ENCODE measurements at regions not wholly inside any gene's neighbourhood (a gene's known extent, or its start where the extent isn't known, plus 50 kb on each side); places are given as distances from the start of the nearest gene placed in this dataset.
"Not testable (repeated sequence)": the region's sequence is repeated elsewhere in the genome, so short reads cannot be mapped to it uniquely, and the experiment has no call there.

DNA sequence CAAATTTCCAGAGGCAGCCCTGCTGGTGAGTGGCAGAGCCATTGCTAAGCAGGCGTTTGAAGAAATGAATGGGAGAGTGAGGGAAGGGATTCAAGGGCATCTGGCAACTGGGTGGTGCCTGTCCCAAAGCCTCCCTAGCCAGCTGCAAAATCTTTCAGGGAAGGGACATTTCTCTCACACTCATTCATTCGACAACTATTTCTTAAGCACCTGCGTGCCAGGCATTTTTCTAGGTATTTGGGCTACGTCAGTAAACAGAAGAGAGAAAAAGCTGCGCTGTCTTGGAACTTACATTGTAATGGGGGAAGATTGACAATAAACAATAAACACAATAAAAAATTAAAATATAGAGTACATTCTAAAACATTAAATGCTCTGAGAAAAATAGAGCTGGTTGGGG, 301.9 kb upstream of the USP24 start:
- no peaks in the 10 kb centered on the region for H3K27me3 ChIP-seq
- DNase-seq (no peak), ATAC-seq (no peak)
- no peak for TF ChIP-seq POLR2A (IDR thresholded peaks at IDR 0.05)
- TF ChIP-seq, protein P1, sequence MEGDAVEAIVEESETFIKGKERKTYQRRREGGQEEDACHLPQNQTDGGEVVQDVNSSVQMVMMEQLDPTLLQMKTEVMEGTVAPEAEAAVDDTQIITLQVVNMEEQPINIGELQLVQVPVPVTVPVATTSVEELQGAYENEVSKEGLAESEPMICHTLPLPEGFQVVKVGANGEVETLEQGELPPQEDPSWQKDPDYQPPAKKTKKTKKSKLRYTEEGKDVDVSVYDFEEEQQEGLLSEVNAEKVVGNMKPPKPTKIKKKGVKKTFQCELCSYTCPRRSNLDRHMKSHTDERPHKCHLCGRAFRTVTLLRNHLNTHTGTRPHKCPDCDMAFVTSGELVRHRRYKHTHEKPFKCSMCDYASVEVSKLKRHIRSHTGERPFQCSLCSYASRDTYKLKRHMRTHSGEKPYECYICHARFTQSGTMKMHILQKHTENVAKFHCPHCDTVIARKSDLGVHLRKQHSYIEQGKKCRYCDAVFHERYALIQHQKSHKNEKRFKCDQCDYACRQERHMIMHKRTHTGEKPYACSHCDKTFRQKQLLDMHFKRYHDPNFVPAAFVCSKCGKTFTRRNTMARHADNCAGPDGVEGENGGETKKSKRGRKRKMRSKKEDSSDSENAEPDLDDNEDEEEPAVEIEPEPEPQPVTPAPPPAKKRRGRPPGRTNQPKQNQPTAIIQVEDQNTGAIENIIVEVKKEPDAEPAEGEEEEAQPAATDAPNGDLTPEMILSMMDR (IDR thresholded peaks at IDR 0.05) = no peak
- WGBS (ENCODE audit: insufficient coverage, low coverage, low lambda C conversion rate, missing lambda C conversion rate) = 74% methylated on average over 4 of the region's 5 CpGs
- no peak overlapping the region for H3K27ac ChIP-seq
- no peak overlapping the region for H3K4me3 ChIP-seq
- H3K9me3 ChIP-seq = no peaks in the 10 kb centered on the region
- H3K36me3 ChIP-seq = no peaks in the 10 kb centered on the region
- no peaks in the 10 kb centered on the region for H3K4me1 ChIP-seq
- intact Hi-C loops (cut with DNase I) = no loop called here

DNA sequence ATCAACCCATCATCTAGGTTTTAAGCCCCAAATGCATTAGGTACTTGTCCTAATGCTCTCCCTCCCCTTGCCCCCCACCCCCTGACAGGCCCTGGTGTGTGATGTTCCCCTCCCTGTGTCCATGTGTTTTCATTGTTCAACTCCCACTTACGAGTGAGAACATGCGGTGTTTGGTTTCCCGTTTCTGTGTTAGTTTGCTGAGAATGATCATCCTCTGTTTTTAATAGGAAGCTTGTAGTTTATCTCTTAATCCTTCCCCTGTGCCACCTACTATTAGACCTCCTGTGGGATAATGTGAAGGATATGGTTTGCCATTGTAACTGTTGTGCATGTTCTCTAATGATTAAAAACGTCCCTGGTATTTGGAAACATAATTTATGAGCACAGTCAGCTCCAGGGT, 299.4 kb upstream of the USP24 start:
- H3K4me1 ChIP-seq; ATAC-seq; H3K36me3 ChIP-seq; H3K4me3 ChIP-seq; intact Hi-C loops (cut with DNase I); DNase-seq; H3K9me3 ChIP-seq; H3K27me3 ChIP-seq; H3K27ac ChIP-seq: not testable (repeated sequence)
- WGBS (ENCODE audit: insufficient coverage, low coverage, low lambda C conversion rate, missing lambda C conversion rate) = 73% methylated on average over 4 of the region's 4 CpGs

DNA sequence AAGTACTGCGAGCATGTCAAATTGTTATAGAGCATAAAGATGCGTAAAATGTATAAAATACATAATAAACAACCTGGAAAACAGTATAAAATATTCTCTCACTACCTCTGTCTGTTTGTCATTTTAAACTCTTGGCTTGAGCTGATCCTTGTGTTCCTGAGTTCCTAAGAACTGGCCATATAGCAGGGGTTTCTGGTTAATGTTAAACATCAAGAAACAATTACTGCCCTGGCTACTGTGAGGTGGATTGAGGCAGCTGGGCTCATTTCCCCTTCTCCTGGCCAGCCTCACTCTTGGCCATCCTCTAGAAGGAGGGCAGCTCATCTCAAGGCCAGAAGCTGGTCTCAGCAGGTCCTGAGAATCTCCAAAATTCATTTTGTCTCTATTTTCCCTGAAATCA, 297.3 kb upstream of the USP24 start:
- Histone ChIP-seq H3K27me3 (peaks cover 0 to 3% of the 10 kb centered on the region in 2 donors), H3K4me1 (no peaks in the 10 kb centered on the region), H3K4me3 (no peak overlapping the region), H3K36me3 (no peaks in the 10 kb centered on the region), H3K27ac (no peak overlapping the region), H3K9me3 (no peaks in the 10 kb centered on the region)
- ATAC-seq (no peak), DNase-seq (no peak)
- intact Hi-C loops (cut with DNase I) = no loop called here
- no peak for TF ChIP-seq POLR2A (IDR thresholded peaks at IDR 0.05)
- TF ChIP-seq, protein P1 (IDR thresholded peaks at IDR 0.05) = no peak
- WGBS (ENCODE audit: insufficient coverage, low coverage, low lambda C conversion rate, missing lambda C conversion rate) = 75% methylated on average over 2 of the region's 2 CpGs

DNA sequence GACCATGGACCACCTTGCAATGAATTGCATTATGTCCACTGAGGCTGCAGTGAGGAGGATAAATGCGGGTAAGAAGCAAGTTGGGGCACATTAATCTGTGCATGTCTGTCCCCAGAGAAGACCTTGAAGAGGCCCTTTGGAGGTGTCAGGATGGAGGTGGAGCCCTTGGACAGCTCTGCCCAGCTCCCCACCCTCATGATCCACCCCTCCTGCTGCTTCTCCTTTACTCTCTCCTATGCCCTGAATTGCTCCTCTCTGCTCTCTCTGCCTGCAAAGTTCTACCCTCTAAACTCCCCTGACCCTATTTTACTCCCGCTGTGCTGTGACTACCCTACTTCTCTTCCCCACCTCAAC, 292.4 kb upstream of the USP24 start:
- no peak for TF ChIP-seq POLR2A (IDR thresholded peaks at IDR 0.05)
- TF ChIP-seq, protein P1 (IDR thresholded peaks at IDR 0.05) = no peak
- no peak overlapping the region for H3K4me3 ChIP-seq
- ATAC-seq (no peak), DNase-seq (no peak)
- H3K4me1 ChIP-seq = no peaks in the 10 kb centered on the region
- no peaks in the 10 kb centered on the region for H3K9me3 ChIP-seq
- WGBS (ENCODE audit: insufficient coverage, low coverage, low lambda C conversion rate, missing lambda C conversion rate) = 71% methylated on average over 1 of the region's 2 CpGs
- H3K27me3 ChIP-seq = peaks cover 0 to 5% of the 10 kb centered on the region in 2 donors
- H3K27ac ChIP-seq = no peak overlapping the region
- no peaks in the 10 kb centered on the region for H3K36me3 ChIP-seq
- intact Hi-C loops (cut with DNase I) = no loop called here

DNA sequence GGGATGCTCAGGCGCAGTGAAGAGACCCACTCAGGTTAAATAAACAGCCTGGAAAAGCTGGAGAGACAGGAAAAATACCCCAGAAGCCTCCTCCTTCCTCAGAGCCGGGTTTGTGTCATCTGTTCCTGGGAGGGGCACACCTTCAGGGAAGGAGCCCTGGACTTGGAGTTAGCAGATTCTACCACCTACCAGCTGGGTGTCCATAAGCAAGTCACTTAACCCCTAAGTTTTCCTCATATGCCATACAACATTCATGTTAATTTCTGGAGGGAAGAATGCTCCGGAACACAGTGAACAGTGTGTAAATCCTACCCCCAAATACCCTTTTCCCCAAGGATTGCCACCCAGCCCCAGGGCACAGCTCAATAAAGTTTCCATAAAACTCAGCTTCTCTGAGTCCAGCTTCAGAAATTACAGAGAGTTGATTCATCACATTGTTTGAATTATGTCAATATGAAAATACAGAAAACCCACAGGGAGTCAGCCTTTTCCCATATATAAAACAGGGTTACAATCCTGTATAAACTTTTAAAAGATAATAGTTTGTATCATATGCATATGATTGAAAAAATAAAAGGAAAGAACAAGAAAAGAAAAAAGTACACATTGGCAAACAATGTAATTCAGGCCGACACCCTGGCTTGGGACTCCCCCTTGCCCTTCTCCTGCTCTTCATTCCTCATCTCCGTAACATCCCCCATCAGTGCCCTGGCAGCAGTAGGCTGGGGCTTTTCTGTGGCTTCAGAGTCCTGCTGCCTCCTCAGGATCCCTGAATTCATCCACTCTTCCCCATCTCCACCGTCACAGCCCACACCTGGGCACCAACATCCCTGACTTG, 291.8 kb upstream of the USP24 start:
- Histone ChIP-seq H3K27ac (no peak overlapping the region), H3K36me3 (no peaks in the 10 kb centered on the region), H3K4me1 (no peaks in the 10 kb centered on the region), H3K4me3 (no peak overlapping the region), H3K27me3 (peaks cover 0 to 5% of the 10 kb centered on the region in 2 donors), H3K9me3 (no peaks in the 10 kb centered on the region)
- intact Hi-C loops (cut with DNase I) = no loop called here
- WGBS (ENCODE audit: insufficient coverage, low coverage, low lambda C conversion rate, missing lambda C conversion rate) = 63% methylated on average over 5 of the region's 6 CpGs
- TF ChIP-seq POLR2A (IDR thresholded peaks at IDR 0.05) = no peak
- TF ChIP-seq, protein P1 (IDR thresholded peaks at IDR 0.05) = no peak
- DNase-seq = no peak
- no peak for ATAC-seq
